ENCODE measurements at regions not wholly inside any gene's neighbourhood (a gene's known extent, or its start where the extent isn't known, plus 50 kb on each side); places are given as distances from the start of the nearest gene placed in this dataset.

- peak overlapping the region; percentile 40 for H2BK5ac ChIP-seq (ENCODE audit: low read depth, low read length, poor library complexity, severe bottlenecking)
- H3K18ac ChIP-seq (ENCODE audit: low read depth, low read length), result no peak overlapping the region
- H2AK5ac ChIP-seq (ENCODE audit: low read depth, low read length), result peak overlapping the region; percentile 89
- 100% methylated on average over 2 of the region's 16 CpGs; no CpG with 5 or more reads in 1 of the 2 experiments for WGBS, 2 experiments (ENCODE audit: extremely low coverage in 2 of 2, insufficient read length in 1 of 2)
- peaks cover 23% of the 10 kb centered on the region for H3K9me1 ChIP-seq (ENCODE audit: insufficient read depth, low read length)
- no peak for DNase-seq
- no peak overlapping the region for H3K4me2 ChIP-seq (ENCODE audit: low read depth, low read length)
- H3K4me1 ChIP-seq (ENCODE audit: control insufficient read depth, insufficient read depth, low read length), result peaks cover 11% of the 10 kb centered on the region
- H3K9me3 ChIP-seq (ENCODE audit: control insufficient read depth, insufficient read depth, low read length), result no peaks in the 10 kb centered on the region
- CTCF ChIA-PET, result interaction anchor here (0.7 to 0.9 kb wide), 3 partner anchors 8 to 190 kb away, joined by 3 to 4 read pairs (median 3); no protein-coding TSS in a partner anchor
- H3K27me3 ChIP-seq (ENCODE audit: control insufficient read depth, insufficient read depth, low read length), result no peaks in the 10 kb centered on the region
- POLR2A ChIA-PET (ENCODE audit: unreplicated experiment), result no interaction called here
- H4K91ac ChIP-seq (ENCODE audit: insufficient read depth, low read depth, low read length), result peak overlapping the region; percentile 73
- H2BK20ac ChIP-seq (ENCODE audit: low read depth, low read length), result peak overlapping the region; percentile 68
- H3K23ac ChIP-seq (ENCODE audit: low read depth, low read length), result no peak overlapping the region
- H2AK9ac ChIP-seq (replicated peaks; ENCODE audit: low read depth, low read length, poor library complexity), result peak overlapping the region; percentile 38
- no peak overlapping the region for H3K4me3 ChIP-seq (ENCODE audit: insufficient read depth, low read depth, low read length)
- intact Hi-C loops (cut with micrococcal nuclease), result loop anchor here (10.0 kb wide), 1 partner anchor 212 kb away; the partner anchor contains the start of gene NXT1
- H3K4ac ChIP-seq (ENCODE audit: low read depth, low read length), result peak overlapping the region; percentile 40
- H2BK15ac ChIP-seq (ENCODE audit: low read depth, low read length), result peak overlapping the region; percentile 75; the same call in 2 of the 3 replicates
- H3K79me1 ChIP-seq (ENCODE audit: low read depth in 1 of 2, low read length in 2 of 2), result no peaks in the 10 kb centered on the region
- H3K14ac ChIP-seq (replicated peaks; ENCODE audit: low read depth, low read length), result peak overlapping the region; percentile 47
- no TSS peak for BruUV-seq (replicated peaks)
- H3K27ac ChIP-seq (ENCODE audit: insufficient read depth, low read length), result peak overlapping the region; percentile 12; the same call in 1 of the 2 replicates
- H2AFZ ChIP-seq (replicated peaks; ENCODE audit: low read length, poor library complexity), result peak overlapping the region; percentile 65
- H4K8ac ChIP-seq (ENCODE audit: low read depth in 2 of 2, low read length in 2 of 2), result peak overlapping the region; percentile 65 to 88
- H3K36me3 ChIP-seq (ENCODE audit: control insufficient read depth, insufficient read depth, low read length), result no peaks in the 10 kb centered on the region
- no peak overlapping the region for H3K9ac ChIP-seq (ENCODE audit: low read depth, low read length)
- H3K56ac ChIP-seq (ENCODE audit: extremely low read depth, insufficient read depth, low read length), result peak overlapping the region; percentile 35
- TF ChIP-seq RFX5 (IDR thresholded peaks at IDR 0.05; ENCODE audit: low read depth, low read length) (no peak), SMC3 (IDR thresholded peaks at IDR 0.05; ENCODE audit: low read depth, low read length) (no peak), MAFK (IDR thresholded peaks at IDR 0.05; ENCODE audit: low read depth, low read length) (no peak), RAD21 (IDR thresholded peaks at IDR 0.05; ENCODE audit: low read length) (no peak), CTCF (conservative IDR thresholded peaks at IDR 0.05; ENCODE audit: low read depth, low read length) (no peak), ELK1 (IDR thresholded peaks at IDR 0.05; ENCODE audit: borderline replicate concordance, low read depth, low read length) (no peak), CHD1 (IDR thresholded peaks at IDR 0.05; ENCODE audit: low read depth, low read length) (no peak)
- H2BK120ac ChIP-seq (ENCODE audit: low read depth, low read length), result peak overlapping the region; percentile 82
- H4K20me1 ChIP-seq (ENCODE audit: insufficient read depth, low read length), result no peaks in the 10 kb centered on the region
- dilution Hi-C loops (cut with HindIII; ENCODE audit: low sequenced_read_pairs, unreplicated experiment), result no loop called here
- ATAC-seq (ENCODE audit: low read depth), result no peak; the same call in 1 of the 2 replicates
- H4K5ac ChIP-seq (ENCODE audit: low read depth, low read length), result no peak overlapping the region
- in situ Hi-C loops (cut with MboI; ENCODE audit: low sequenced_read_pairs), result no loop called here
Measured at GRCh38 chr20:23142162-23143050, 56.3 kb upstream of the CD93 start.
